Mesodermal cell (in vitro differentiated cells): ENCODE measurements at regions not wholly inside any gene's neighbourhood (a gene's known extent, or its start where the extent isn't known, plus 50 kb on each side); places are given as distances from the start of the nearest gene placed in this dataset.

Source experiments
- H3K27ac ChIP-seq: 2 replicates; pipeline ENCODE4 v1.7.0; 2013; ENCODE audit warnings: mild to moderate bottlenecking, low read depth, low read length, moderate library complexity; ENCODE audit not compliant: severe bottlenecking
- H3K36me3 ChIP-seq: 2 replicates; pipeline ENCODE4 v1.7.1; 2013; ENCODE audit warnings: mild to moderate bottlenecking, low read length, moderate library complexity; ENCODE audit not compliant: control insufficient read depth, insufficient read depth
- H3K4me1 ChIP-seq: one replicate; pipeline ENCODE4 v1.7.1; 2013; ENCODE audit warnings: mild to moderate bottlenecking, low read length; ENCODE audit not compliant: insufficient read depth, control insufficient read depth, poor library complexity, severe bottlenecking
- H3K4me3 ChIP-seq: 2 replicates; pipeline ENCODE4 v1.7.0; 2013; ENCODE audit warnings: low read length, control low read depth, mild to moderate bottlenecking; ENCODE audit not compliant: insufficient read depth, poor library complexity, severe bottlenecking; ENCODE audit errors: extremely low read depth
- H3K9me3 ChIP-seq: 2 replicates; pipeline ENCODE4 v1.7.1; 2013; ENCODE audit warnings: mild to moderate bottlenecking, low read length, moderate library complexity; ENCODE audit not compliant: control insufficient read depth
- WGBS, 2 experiments: methylation state at CpG; one replicate each; pipeline ENCODE4 v1.1.5; 2013; ENCODE audit warnings: missing lambda C conversion rate in 2 of 2; ENCODE audit not compliant: insufficient coverage in 2 of 2; 5-methylcytosine and 5-hydroxymethylcytosine counted together

DNA sequence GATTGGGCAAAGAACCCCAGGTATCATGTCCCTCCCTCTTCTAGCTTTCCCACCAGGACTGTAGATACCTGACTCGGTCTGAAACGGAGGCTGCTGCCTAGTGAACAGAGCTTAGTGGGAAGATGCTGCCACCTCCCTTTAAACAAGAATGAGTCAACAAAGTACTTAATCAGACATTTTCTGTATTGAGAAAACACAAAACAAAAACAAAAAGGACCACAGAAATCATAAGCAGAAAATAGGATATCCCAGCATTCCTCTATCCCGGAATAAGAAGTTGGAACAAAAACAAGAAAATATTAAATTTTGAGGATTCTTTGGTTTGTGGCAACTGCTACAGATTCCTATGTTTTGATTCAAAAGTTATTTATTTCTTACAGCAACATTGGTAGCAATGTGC lies 51.7 kb upstream of the COL8A1 start:
- H3K9me3 ChIP-seq: no peaks in the 10 kb centered on the region
- 76% methylated on average over 2 of the region's 3 CpGs; no CpG with 5 or more reads in 1 of the 2 experiments for WGBS, 2 experiments
- no peaks in the 10 kb centered on the region for H3K36me3 ChIP-seq
- no peak overlapping the region for H3K27ac ChIP-seq
- H3K4me1 ChIP-seq: no peaks in the 10 kb centered on the region
- no peak overlapping the region for H3K4me3 ChIP-seq

DNA sequence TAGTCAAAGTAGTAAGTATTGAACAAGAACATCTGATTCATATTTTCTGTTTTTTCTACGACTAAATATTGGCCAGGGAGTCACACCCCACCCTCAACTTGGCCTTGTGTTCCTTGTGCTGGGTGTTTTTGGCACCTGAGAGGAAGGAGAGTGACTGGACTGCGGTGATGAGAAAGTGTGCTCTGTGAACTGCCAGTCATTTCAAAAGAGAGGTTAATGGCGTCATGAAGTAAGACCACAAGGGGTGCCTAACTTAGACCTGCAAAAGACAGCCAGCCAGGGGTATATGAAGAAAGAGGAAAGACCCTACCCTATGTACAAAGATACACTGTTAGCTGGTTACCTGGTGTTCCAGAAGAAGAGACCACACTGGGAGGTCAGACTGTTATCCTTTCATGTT lies 58.4 kb upstream of the COL8A1 start:
- H3K36me3 ChIP-seq: no peaks in the 10 kb centered on the region
- no peaks in the 10 kb centered on the region for H3K9me3 ChIP-seq
- 92% methylated on average over 2 of the region's 3 CpGs; no CpG with 5 or more reads in 1 of the 2 experiments for WGBS, 2 experiments
- no peak overlapping the region for H3K4me3 ChIP-seq
- peaks cover 18% of the 10 kb centered on the region for H3K4me1 ChIP-seq
- H3K27ac ChIP-seq: no peak overlapping the region

DNA sequence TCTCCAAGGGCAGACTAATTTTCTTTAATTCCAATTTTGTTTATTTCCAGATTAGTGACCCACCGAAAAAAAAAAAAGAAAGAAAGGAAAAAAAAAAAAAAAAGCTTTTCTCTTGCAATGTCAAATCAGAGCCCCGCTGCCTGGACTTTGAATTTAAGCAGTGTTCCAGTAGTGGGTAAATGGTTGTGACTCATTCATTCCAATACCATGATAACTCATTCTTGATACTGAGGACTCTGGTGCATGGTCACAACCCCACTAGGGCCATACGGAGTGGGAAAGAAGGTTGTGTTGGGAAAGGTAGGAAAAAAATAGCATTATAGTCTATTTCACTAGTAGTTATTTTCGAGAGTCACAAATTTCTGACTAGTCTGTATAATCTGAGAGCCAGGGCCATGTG lies 59.1 kb upstream of the COL8A1 start:
- WGBS, 2 experiments: 100% methylated on average over 1 of the region's 4 CpGs; no CpG with 5 or more reads in 1 of the 2 experiments
- Histone ChIP-seq H3K4me1 (peaks cover 18% of the 10 kb centered on the region), H3K4me3 (no peak overlapping the region), H3K36me3 (no peaks in the 10 kb centered on the region), H3K27ac (peak overlapping the region; percentile 57), H3K9me3 (no peaks in the 10 kb centered on the region)

DNA sequence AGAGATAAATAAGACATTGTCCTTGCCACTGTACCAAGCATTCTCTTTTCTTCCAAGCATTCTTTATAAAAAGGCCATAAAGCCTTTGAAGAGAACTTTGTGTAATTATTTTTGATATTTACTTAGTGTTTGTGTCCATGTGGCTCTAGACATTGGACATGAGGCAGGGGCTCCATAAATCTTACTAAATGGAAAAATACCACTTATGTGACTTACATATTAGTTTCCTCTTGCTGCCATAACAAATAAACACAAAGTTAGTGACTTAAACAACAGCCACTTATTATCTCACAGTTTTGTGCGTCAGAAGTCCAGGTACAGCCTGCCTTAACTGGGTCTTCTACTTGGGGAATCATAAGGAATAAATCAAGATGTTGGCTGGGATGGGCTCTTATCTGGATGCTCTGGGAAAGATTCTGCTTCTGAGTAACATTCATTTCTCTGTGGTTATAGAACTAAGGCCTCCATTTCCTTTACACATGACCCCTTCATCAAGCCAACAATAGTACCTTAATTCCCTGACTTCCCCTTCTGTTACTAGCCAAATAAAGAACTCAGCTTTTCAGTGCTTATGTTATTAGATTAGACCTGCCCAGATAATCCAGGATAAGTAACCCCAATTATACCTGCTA lies 59.9 kb upstream of the COL8A1 start:
- Histone ChIP-seq H3K4me1 (peaks cover 18% of the 10 kb centered on the region), H3K27ac (peak overlapping the region; percentile 57), H3K9me3 (no peaks in the 10 kb centered on the region), H3K4me3 (no peak overlapping the region), H3K36me3 (no peaks in the 10 kb centered on the region)
- no CpG with 5 or more reads among the region's 1 CpG for WGBS, 2 experiments

DNA sequence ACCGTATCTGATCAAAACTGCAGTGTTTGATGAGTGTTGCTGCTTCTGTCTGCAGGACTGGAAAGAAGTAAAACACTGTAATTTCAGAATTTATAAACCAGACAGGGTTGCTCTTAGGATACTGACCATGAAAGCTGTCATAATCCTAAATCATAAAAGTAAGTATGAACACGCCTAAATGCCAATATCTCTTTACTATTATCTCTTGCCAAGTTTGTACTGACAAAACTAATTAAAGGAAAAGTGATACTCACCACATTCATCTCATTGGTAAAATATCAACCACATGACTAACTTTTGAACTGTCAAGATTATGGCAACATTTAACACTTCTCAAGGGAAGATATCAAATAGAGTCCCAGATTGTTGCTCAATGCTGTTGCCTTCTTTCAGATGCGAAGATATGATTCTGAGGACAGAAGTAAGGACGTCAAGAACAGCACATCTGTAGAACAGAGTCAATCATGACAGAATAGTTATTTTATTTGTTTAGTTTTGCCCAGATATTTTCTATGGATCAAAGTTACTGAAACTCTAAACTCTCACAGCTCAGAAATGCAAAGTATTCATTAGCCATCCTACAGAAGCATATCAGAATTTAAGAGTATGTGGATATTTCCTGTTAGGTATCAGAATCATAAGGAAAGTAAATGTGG lies 61.4 kb upstream of the COL8A1 start:
- H3K9me3 ChIP-seq: no peaks in the 10 kb centered on the region
- H3K4me1 ChIP-seq: peaks cover 18% of the 10 kb centered on the region
- H3K4me3 ChIP-seq: no peak overlapping the region
- H3K27ac ChIP-seq: no peak overlapping the region
- 100% methylated on average over 1 to 2 of the region's 4 CpGs for WGBS, 2 experiments
- H3K36me3 ChIP-seq: no peaks in the 10 kb centered on the region

DNA sequence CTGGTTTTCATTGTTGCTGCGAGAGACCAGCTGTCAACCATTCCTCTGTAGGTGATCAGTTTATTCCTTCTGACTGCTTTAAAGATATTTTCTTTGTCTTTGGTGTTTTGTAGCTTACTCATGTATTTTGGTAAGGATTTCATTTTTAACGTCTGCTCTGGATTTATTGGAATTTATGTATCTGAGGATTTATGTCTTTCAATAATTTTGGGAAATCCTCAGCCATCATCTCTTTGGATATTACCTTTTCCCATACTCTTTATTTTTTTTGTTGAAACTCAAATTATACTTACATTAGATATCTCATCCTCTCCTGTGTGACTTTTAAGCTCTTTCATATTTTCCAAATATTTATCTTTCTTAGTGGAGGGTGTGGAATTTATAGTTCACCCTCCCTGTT lies 62.7 kb upstream of the COL8A1 start:
- Histone ChIP-seq H3K4me3 (no peak overlapping the region), H3K27ac (no peak overlapping the region), H3K4me1 (peaks cover 18% of the 10 kb centered on the region), H3K9me3 (no peaks in the 10 kb centered on the region), H3K36me3 (no peaks in the 10 kb centered on the region)
- no CpG with 5 or more reads among the region's 2 CpGs for WGBS, 2 experiments

DNA sequence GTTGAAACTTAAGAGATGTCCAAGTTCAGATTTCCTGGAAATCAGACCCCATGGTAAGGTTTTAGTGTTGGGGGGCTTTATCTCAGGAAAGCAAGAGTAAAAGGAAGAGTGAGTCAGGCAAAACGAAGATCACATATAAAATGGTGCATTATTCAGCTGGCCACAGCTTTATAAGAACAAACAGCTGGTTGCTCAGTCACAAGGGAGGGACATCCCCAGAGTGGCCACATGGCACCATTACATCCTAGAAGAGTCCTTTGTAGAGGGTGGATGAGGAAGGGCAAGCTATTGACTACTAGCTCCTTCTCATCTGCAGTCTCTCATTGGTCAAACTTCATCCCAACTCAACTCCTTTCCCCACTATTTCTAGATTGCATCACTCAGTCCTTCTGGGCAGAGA lies 68.3 kb upstream of the COL8A1 start:
- Histone ChIP-seq H3K9me3 (no peaks in the 10 kb centered on the region), H3K36me3 (no peaks in the 10 kb centered on the region), H3K27ac (no peak overlapping the region), H3K4me1 (no peaks in the 10 kb centered on the region), H3K4me3 (no peak overlapping the region)
- WGBS, 2 experiments: 100% methylated on average over 1 of the region's 1 CpG; no CpG with 5 or more reads in 1 of the 2 experiments

DNA sequence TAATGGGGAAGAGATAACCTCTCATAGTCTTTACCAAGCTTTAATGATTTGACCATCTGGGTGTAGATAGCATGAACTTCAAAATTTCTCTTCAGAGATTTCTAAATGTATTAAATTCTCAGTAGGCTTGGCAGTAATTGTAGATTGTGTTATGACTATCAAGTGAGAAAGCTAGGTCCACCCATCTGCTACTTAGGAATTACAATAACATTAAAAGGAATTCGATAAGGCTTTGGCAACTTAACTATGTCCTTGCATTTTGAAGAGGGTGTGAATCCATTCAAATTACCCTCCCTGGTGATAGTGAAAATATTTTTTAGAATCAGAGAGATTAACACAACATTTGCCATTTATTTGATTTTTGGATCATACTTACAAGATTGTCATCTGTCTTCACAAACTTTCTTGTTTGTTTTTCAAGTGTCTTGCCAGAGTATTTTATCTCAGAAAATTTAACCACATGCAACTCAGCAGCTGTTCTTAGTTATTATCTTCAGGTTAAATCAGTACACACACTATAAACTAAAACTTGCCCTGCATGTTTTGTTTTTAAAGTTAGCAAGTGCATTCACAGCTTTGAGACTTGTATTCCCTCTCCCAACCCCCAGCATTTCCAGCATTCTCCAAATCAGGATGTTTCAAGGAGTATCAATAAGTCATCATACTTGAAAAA lies 69.6 kb upstream of the COL8A1 start:
- Histone ChIP-seq H3K27ac (no peak overlapping the region), H3K9me3 (no peaks in the 10 kb centered on the region), H3K4me1 (no peaks in the 10 kb centered on the region), H3K36me3 (no peaks in the 10 kb centered on the region), H3K4me3 (no peak overlapping the region)
- no CpG with 5 or more reads among the region's 1 CpG for WGBS, 2 experiments

DNA sequence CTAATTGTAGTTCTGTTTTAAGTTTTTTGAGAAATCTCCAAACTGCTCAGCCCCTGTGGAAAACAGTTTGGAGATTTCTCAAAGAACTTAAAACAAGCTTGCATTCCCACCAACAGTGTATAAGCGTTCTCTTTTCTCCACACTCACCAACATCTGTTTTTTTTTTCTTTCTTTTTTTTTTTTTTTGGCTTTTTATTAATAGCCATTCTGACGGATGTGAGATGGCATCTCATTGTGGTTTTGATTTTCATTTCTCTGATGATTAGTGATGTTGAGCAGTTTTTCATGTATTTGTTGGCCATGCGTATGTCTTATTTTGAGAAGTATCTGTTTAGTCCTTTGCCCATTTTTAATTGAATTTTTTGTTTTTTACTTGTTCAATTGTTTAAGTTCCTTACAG lies 73.1 kb upstream of the COL8A1 start:
- no peaks in the 10 kb centered on the region for H3K36me3 ChIP-seq
- H3K27ac ChIP-seq: no peak overlapping the region
- no peak overlapping the region for H3K4me3 ChIP-seq
- H3K9me3 ChIP-seq: no peaks in the 10 kb centered on the region
- 79 to 100% methylated on average over 1 to 2 of the region's 3 CpGs for WGBS, 2 experiments
- no peaks in the 10 kb centered on the region for H3K4me1 ChIP-seq

DNA sequence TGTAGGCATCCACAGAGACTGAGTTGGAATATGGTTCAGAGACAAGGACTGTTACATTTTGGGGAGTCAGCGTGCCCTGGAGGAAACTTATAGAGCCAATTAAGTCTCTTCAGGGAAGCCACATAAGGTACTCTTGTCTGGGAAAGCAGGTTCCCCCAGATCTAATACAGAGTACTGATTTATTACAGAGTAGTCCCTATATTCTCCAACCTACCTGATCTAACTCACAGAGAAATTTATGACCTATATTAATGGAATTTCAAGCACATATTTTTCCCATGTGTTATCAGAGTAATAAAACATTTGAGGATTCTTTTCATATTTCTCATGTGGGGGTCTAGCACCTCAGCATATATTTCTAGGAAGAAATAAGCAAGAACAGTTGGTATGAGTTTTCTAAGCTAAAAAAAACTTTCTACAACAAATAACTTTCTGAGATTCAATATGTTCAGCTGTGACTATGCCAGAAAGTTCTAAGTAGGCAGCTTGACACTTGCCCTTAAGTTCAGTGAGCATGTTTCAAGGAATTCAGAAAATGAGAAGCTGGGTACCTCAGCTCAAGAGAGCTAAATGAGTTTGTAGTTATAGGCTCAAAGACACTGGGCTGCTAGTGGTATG lies 75.3 kb upstream of the COL8A1 start:
- Histone ChIP-seq H3K4me3 (no peak overlapping the region), H3K27ac (no peak overlapping the region), H3K4me1 (no peaks in the 10 kb centered on the region), H3K9me3 (no peaks in the 10 kb centered on the region), H3K36me3 (no peaks in the 10 kb centered on the region)
- WGBS, 2 experiments: 71 to 83% methylated on average over 1 of the region's 1 CpG
